IPS-15b (cell line): ENCODE measurements at regions not wholly inside any gene's neighbourhood (a gene's known extent, or its start where the extent isn't known, plus 50 kb on each side); places are given as distances from the start of the nearest gene placed in this dataset.

ENCODE experiments used
- H3K27me3 ChIP-seq: one replicate; pipeline ENCODE4 v1.6.1; 2013; ENCODE audit warnings: low read length; ENCODE audit not compliant: control insufficient read depth, insufficient read depth
- H3K36me3 ChIP-seq: one replicate; pipeline ENCODE4 v1.6.1; 2013; ENCODE audit warnings: low read length; ENCODE audit not compliant: control insufficient read depth, insufficient read depth
- H3K4me1 ChIP-seq: one replicate; pipeline ENCODE4 v1.6.1; 2013; ENCODE audit warnings: mild to moderate bottlenecking, low read length; ENCODE audit not compliant: control insufficient read depth, insufficient read depth
- H3K4me3 ChIP-seq: one replicate; pipeline ENCODE4 v1.5.1; 2013; ENCODE audit warnings: low read depth, low read length
- H3K9ac ChIP-seq: one replicate; pipeline ENCODE4 v1.6.1; 2013; ENCODE audit warnings: low read depth, mild to moderate bottlenecking, low read length
- H3K9me3 ChIP-seq: one replicate; pipeline ENCODE4 v1.6.1; 2013; ENCODE audit warnings: mild to moderate bottlenecking, low read length; ENCODE audit not compliant: control insufficient read depth, insufficient read depth

DNA sequence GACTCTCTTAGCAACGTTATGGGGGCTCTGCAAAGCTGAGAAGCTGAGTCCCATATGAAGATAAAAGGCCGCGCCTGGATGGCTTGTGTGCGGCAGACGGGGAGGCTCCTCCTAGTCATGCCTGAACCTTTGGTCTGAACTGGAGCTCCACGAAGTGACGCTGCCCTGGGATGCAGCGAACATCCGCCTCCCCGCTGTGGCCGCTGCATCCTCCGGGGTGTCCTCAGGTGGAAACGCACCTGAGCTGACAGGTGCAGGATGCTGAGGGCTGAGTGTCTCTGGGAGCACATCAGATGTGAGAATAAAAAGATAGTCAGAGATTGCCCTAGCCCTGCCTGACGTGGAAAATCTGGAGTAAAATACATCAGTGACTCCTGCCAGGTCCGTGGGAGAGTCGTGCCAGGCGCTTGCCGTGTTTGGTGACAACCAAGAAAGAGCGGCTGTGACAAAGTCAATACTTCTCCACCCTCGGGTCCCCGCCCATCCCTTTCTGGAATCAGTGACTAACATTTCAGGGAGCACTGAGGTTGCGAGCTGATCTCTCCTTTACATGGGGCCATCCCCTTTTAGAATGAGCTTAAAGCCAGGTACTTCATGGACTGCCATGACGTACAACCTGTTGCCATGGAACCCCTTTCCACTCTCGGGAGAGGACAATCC is 162.8 kb upstream of the AFDN start:
- no peaks in the 10 kb centered on the region for H3K4me1 ChIP-seq

DNA sequence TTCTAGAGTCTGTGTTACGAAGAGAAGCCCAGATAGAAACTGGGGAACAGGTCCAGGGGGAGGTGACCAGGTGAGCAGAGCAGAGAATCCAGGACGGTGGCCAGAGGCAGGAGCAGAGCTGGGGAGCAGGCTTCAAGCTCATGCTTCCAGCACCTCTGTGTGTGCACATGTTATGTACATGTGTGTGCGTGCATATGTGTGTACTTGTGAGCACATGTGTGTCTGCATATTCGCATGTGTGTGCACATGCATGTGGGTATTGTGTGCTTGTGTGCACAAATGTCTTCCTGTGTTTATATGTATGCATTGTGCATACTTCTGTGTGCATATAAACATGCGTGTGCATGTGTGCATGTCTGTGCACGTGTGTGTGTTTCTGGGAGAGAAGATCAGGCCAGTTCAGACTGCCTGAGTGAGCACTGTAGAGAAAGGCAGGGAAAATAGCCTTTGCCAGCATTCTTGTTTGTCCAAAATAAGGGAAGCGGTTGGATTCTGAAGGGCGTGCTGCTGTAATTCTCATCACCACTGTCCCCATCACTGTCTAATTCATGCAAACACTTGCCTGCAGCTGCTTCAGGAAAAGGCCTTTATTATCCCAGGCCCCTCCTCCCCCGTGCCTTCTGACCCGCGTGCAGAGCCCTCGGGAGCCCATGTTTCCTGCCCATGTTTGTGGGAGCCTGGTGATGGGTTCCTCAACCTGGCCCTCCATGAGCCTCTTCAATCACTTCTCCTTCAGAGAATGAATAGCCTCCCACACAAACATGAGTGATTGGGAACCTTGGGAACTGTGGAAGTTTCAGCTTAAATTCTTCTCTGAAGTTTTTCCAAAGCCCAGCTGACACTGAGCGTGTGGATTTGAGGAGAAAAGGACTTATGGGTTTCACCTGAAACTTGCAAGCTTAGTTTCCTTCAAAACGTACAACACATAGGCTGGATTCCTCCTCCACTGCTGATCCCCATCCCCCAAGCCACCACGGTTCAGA is 161.7 kb upstream of the AFDN start:
- Histone ChIP-seq H3K4me3 (no peak overlapping the region), H3K4me1 (no peaks in the 10 kb centered on the region), H3K27me3 (no peaks in the 10 kb centered on the region), H3K36me3 (no peaks in the 10 kb centered on the region), H3K9me3 (no peaks in the 10 kb centered on the region), H3K9ac (no peak overlapping the region)

More for the DNA sequence above, 162.8 kb upstream of the AFDN start:
- H3K9me3 ChIP-seq, result no peaks in the 10 kb centered on the region
- no peak overlapping the region for H3K4me3 ChIP-seq
- H3K27me3 ChIP-seq, result no peaks in the 10 kb centered on the region
- no peaks in the 10 kb centered on the region for H3K36me3 ChIP-seq
- H3K9ac ChIP-seq, result no peak overlapping the region

DNA sequence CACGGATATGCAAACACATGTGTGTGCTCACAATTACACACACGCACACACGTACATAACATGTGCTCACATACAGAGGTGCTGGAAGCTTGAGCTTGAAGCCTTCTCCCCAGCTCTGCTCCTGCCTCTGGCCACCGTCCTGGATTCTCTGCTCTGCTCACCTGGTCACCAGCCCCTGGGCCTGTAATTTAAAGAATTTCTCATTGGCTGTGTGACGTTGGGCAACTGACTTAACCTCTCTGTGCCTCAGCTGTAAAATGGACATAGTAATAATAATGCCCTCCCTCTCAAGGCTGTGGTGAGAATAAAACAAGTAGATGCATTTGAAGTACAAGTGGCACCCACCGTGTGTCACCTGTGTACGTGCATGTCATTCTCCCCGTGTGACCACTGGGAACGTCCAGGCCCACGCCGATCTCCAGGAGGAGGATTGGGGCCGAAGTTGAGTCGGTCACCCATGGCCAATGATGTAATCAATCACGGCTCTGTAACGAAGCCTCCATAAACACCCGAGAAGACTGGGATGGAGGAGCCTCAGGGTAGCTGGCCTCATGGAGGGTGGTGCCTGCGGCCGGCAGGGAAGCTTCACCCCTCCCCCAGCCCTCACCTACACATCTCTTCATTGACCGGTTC is 160.9 kb upstream of the AFDN start:
- Histone ChIP-seq H3K4me3 (no peak overlapping the region), H3K9me3 (no peaks in the 10 kb centered on the region), H3K27me3 (no peaks in the 10 kb centered on the region), H3K36me3 (no peaks in the 10 kb centered on the region), H3K9ac (no peak overlapping the region), H3K4me1 (no peaks in the 10 kb centered on the region)

DNA sequence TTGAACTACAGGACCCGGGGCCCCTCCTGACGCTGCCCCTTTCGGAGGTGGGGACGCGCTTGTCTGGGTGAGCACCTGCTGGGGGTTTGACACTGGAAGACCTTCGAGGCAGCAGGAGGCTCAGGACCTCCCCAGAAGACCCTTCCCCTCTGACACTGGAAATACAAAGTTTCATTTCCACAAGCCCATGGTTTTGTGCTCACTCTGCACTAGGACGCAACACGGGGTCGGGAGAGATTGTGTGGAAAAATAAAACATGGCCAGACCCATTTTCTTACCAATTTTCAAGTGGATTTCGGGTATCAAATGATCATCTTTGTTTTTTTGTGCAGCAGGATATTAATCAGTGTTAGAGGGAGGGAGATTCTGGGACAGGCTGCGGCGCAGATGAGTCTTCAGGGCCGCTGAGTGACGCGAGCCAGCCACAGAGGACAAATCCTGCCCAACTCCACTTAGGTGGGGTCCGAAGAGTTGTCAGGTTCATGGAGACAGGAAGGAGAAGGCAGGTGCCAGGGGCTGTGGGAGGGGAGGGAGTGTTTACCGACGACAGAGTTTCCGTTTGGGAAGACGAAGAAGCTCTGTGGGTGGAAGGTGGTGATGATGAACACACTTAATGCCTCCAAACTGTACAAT is 160.0 kb upstream of the AFDN start:
- no peak overlapping the region for H3K4me3 ChIP-seq
- no peak overlapping the region for H3K9ac ChIP-seq
- H3K27me3 ChIP-seq, result no peaks in the 10 kb centered on the region
- H3K36me3 ChIP-seq, result no peaks in the 10 kb centered on the region
- no peaks in the 10 kb centered on the region for H3K4me1 ChIP-seq
- H3K9me3 ChIP-seq, result no peaks in the 10 kb centered on the region

DNA sequence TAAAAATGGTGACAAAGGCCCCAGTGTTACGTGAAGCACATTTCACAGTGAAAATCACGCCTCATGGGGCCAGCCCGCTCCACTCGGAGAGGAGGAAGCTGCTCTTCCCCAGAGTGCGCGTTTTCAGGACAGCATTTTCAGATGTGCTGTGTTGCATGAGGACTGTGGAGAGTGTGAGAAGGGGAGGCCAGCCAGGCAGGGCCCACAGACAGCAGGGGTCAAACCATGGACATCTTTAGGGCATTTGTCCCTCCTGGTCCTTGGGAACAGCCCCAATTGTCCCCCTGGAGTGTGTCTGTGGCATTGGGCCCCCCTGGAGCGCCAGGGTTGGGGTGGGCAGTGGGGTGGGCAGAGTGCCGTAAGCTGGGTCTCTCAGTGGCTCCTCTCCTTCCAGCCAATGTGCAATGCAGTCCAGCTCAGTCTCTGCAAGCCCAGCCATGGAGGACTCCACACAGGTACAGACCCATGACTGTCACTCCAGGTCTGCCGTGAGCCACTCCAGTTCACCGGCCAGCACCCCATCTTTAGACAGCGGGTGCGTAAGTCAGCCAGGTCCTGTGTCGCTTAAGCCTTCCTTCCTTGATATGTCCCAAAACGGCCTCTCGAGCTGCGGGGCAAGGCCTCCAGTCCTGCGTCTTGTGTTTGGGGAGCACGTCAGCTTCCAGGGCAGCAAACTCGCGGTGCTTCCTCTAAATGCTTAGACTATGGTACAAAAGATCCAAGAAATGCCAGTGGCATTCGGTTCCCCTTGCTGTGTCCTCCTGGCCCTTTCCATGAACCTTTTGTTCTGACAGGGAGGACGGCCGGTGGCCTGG is 159.3 kb upstream of the AFDN start:
- H3K36me3 ChIP-seq, result no peaks in the 10 kb centered on the region
- no peak overlapping the region for H3K4me3 ChIP-seq
- no peaks in the 10 kb centered on the region for H3K4me1 ChIP-seq
- H3K9ac ChIP-seq, result no peak overlapping the region
- no peaks in the 10 kb centered on the region for H3K27me3 ChIP-seq
- no peaks in the 10 kb centered on the region for H3K9me3 ChIP-seq

DNA sequence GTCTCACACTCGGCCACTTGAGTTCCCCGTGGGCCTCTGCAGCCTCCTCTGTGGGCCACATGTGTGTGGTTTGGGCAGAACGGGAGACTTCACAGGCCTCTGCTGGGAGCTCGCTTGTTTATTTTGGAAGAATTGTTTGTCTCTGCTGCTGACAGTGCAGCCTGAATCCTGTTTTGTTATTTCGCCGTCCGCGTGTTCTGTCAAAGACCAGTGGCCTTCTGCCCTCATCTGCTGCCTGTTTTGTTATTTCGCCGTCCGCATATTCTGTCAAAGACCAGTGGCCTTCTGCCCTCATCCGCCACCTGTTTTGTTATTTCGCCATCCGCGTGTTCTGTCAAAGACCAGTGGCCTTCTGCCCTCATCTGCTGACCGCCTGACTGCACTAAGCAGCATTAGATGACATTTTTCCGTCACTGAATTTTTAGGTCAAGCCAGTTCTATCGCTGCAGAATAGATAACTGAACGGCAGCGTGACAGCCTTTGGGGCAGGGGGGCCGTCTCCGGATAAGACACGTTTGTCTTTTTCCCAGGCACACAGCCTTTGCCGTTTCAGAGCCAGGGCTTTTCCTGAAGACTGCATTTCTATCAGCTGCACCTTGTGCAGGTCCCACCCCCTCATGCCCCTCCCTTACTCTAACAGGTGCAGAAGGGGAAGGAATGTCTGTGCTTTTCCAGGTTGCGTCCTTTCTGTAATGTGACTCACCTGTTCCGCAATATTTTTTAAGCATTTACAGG is 158.5 kb upstream of the AFDN start:
- H3K9me3 ChIP-seq, result no peaks in the 10 kb centered on the region

DNA sequence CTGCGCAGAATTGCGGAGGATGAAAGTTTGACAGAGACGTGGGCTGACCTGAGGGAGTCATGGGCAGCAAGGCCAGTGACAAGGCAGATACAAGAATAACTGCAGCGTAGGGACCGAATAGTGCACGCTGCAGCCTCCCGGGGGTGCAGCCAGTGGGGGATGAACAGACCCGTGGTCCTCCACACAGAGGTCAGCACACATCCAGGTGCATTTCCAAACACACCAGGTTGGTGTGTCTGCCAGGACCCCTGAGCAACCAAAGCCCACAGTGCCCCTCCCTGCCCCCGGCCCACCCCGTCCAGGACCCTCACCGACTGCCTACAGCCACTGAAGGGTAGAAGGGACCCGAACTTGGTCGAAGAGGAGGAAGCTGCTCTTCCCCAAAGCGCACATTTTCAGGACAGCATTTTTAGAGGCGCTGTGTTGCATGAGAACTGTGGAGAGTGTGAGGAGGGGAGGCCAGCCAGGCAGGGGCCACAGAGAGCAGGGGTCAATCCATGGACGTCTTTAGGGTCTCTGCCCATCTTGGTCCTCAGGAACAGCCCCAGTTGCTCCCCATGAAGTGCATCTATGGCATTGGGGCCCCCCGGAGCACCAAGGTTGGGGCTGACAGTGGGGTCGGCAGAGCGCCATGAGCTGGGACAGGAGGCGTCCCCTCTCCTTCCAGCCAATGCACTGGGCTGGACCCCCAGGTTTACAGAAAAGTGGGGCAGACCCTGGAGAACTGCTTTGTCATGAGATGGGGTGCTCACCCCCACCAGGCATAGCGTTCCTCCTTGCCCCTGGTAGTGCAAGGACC is 157.8 kb upstream of the AFDN start:
- no peaks in the 10 kb centered on the region for H3K36me3 ChIP-seq
- no peaks in the 10 kb centered on the region for H3K27me3 ChIP-seq
- H3K4me1 ChIP-seq, result no peaks in the 10 kb centered on the region
- no peak overlapping the region for H3K4me3 ChIP-seq
- H3K9ac ChIP-seq, result no peak overlapping the region
- no peaks in the 10 kb centered on the region for H3K9me3 ChIP-seq

More for the DNA sequence above, 158.5 kb upstream of the AFDN start:
- no peaks in the 10 kb centered on the region for H3K36me3 ChIP-seq
- no peaks in the 10 kb centered on the region for H3K4me1 ChIP-seq
- H3K9ac ChIP-seq, result no peak overlapping the region
- H3K27me3 ChIP-seq, result no peaks in the 10 kb centered on the region
- H3K4me3 ChIP-seq, result no peak overlapping the region

DNA sequence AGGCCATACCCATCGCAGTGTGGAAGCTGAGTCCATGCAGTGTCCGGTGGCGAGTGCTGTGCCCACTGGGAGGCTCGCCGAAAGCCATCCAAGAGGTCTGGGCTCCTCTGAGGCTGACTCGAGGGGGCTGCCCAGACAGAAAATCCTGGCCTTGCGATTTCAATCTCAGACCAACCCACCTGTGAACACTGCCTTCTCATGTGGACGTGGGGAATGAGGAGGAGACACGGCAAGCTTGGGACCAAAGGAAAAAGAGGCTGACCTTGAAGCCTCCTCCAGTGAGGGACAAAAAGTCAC is 157.2 kb upstream of the AFDN start:
- Histone ChIP-seq H3K36me3 (no peaks in the 10 kb centered on the region), H3K9me3 (no peaks in the 10 kb centered on the region), H3K4me3 (no peak overlapping the region), H3K9ac (no peak overlapping the region), H3K27me3 (no peaks in the 10 kb centered on the region), H3K4me1 (no peaks in the 10 kb centered on the region)

DNA sequence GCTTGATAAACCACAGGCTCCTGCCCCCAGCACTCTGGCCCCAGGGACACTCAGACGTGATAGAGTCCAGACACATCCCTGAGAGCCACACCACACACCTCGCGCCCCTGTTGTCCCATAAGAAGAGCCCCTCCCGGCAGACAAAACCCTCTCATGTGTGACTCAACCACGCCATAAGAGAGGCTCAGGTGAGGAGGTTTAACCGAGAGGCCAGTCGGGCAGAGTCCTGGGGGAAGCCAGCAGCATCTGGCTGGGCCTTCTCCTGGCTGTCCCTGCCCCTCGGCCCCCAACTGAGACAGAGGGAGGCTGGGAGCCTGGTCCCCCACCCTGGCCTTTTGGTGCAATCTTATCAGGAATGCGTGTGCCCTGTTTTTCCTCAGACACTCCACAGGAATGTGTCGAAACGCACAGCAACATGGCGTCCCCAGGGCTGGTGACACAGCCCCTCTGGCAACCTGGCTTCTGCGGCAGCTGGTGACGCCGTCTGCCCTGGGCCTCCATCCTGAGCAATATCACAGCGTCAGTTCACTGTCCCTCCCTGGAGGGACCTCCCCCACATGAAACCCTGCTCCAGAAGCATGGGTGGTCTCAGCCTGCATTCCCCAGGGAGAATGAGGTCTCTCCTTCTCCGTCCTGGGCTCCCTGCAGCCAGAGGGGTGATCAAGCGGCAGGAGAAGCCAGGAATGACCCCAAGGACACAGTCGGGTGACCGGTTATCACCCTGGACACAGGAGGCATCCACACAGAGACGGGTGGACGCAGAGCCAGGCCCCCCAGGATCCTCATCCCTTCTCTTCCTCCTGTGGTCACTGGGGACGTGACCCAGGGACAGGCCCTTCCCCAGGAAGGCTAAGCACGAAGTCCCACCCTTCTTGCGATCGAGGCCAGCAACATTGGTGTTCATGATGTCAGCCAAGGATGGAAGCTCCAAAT is 156.6 kb upstream of the AFDN start:
- H3K27me3 ChIP-seq, result no peaks in the 10 kb centered on the region
- no peaks in the 10 kb centered on the region for H3K4me1 ChIP-seq
- H3K4me3 ChIP-seq, result no peak overlapping the region
- H3K9ac ChIP-seq, result no peak overlapping the region
- H3K36me3 ChIP-seq, result no peaks in the 10 kb centered on the region
- no peaks in the 10 kb centered on the region for H3K9me3 ChIP-seq
